H1 (cell line): ENCODE measurements at regions not wholly inside any gene's neighbourhood (a gene's known extent, or its start where the extent isn't known, plus 50 kb on each side); places are given as distances from the start of the nearest gene placed in this dataset.
"Not testable (repeated sequence)": the region's sequence is repeated elsewhere in the genome, so short reads cannot be mapped to it uniquely, and the experiment has no call there.

ENCODE experiments used
- CTCF ChIA-PET: fragments of 300-600 bp; sonication (Branson Sonifier 250); formaldehyde crosslinking; loops from one replicate; lab custom pipeline; 2021; ENCODE audit not compliant: partially characterized antibody; lab: Charles Lee
- POLR2A ChIA-PET: fragments of 300-600 bp; sonication (Branson Sonifier 250); formaldehyde crosslinking; loops from one replicate; lab custom pipeline; 2021; ENCODE audit warnings: inconsistent platforms; ENCODE audit not compliant: partially characterized antibody; lab: Charles Lee
- DNase-seq, 2 experiments: peaks; one replicate each; pipeline versions ENCODE4 v3.0.0 to v3.0.0-alpha.2; 2010 to 2022; ENCODE audit warnings: low spot score in 2 of 2, low read depth in 1 of 2, mixed read lengths in 1 of 2
- FAIRE-seq: peaks from 2 replicates; lab custom pipeline; 2011; peaks lifted over from hg19 to GRCh38; lab: Jason Lieb, UNC
- H2AFZ ChIP-seq: 2 replicates; pipeline ENCODE4 v1.8.1; 2012; ENCODE audit warnings: low read length, inconsistent platforms
- H2AK5ac ChIP-seq: 2 replicates; pipeline ENCODE4 v1.6.1; 2013; ENCODE audit warnings: low read depth, low read length
- H2BK120ac ChIP-seq: replicated peaks from 2 replicates; pipeline ENCODE3; 2013; ENCODE audit warnings: low read depth, low read length, inconsistent platforms
- H2BK12ac ChIP-seq: 2 replicates; pipeline ENCODE4 v1.6.1; 2013; ENCODE audit warnings: low read depth, low read length
- H2BK15ac ChIP-seq: 2 replicates; pipeline ENCODE4 v1.6.1; 2013; ENCODE audit warnings: low read length
- H2BK20ac ChIP-seq: 2 replicates; pipeline ENCODE4 v1.6.1; 2013; ENCODE audit warnings: low read length
- H2BK5ac ChIP-seq: 2 replicates; pipeline ENCODE4 v1.6.1; 2013; ENCODE audit warnings: low read depth, low read length
- H3K14ac ChIP-seq: 2 replicates; pipeline ENCODE4 v1.6.1; 2013; ENCODE audit warnings: inconsistent platforms; ENCODE audit not compliant: insufficient read length
- H3K18ac ChIP-seq: 2 replicates; pipeline ENCODE4 v1.6.1; 2013; ENCODE audit warnings: low read length; ENCODE audit errors: extremely low read depth
- H3K23ac ChIP-seq: 2 replicates; pipeline ENCODE4 v1.6.1; 2013; ENCODE audit warnings: inconsistent platforms; ENCODE audit not compliant: insufficient read length
- H3K23me2 ChIP-seq: 2 replicates; pipeline ENCODE4 v1.6.1; 2013; ENCODE audit warnings: low read depth, low read length
- H3K27ac ChIP-seq: 2 replicates; pipeline ENCODE4 v1.6.1; 2011; ENCODE audit warnings: low read depth, low read length, inconsistent platforms
- H3K27me3 ChIP-seq, 4 experiments: replicated peaks in 1 of 4; 1 replicate in 1 of 4; 2 replicates in 3 of 4; pipeline versions ENCODE4 v1.6.1 to v1.8.1; 2011 to 2013; ENCODE audit warnings: low read length in 3 of 4, mild to moderate bottlenecking in 3 of 4, inconsistent platforms in 2 of 4, mixed read lengths in 2 of 4, moderate library complexity in 1 of 4; ENCODE audit not compliant: control insufficient read depth in 3 of 4, insufficient read depth in 3 of 4; ENCODE audit errors: extremely low read depth in 1 of 4
- H3K36me3 ChIP-seq, 4 experiments: 2 replicates each; pipeline versions ENCODE4 v1.6.1 to v1.8.1; 2011 to 2013; ENCODE audit warnings: mild to moderate bottlenecking in 4 of 4, low read length in 3 of 4, moderate library complexity in 2 of 4, control low read depth in 1 of 4, inconsistent platforms in 1 of 4; ENCODE audit not compliant: insufficient read depth in 4 of 4, control insufficient read depth in 2 of 4
- H3K4ac ChIP-seq: replicated peaks from 2 replicates; pipeline ENCODE3; 2013; ENCODE audit warnings: low read length, low read depth, mixed read lengths, inconsistent platforms; ENCODE audit not compliant: insufficient read length
- H3K4me1 ChIP-seq, 4 experiments: replicated peaks in 1 of 4; 1 replicate in 1 of 4; 2 replicates in 3 of 4; pipeline versions ENCODE4 v1.6.1 to v1.8.1; 2011 to 2013; ENCODE audit warnings: low read length in 3 of 4, inconsistent platforms in 2 of 4, mixed read lengths in 1 of 4; ENCODE audit not compliant: insufficient read depth in 4 of 4, control insufficient read depth in 3 of 4
- H3K4me2 ChIP-seq, 2 experiments: 2 replicates each; pipeline versions ENCODE4 v1.6.1 to v1.8.1; 2011 to 2013; ENCODE audit warnings: low read depth in 2 of 2, low read length in 2 of 2, control low read depth in 1 of 2, inconsistent platforms in 1 of 2, mild to moderate bottlenecking in 1 of 2; ENCODE audit not compliant: insufficient read depth in 1 of 2
- H3K4me3 ChIP-seq, 4 experiments: fragments of 200-600, 300-600 bp in 1 of 4; sonication (generic), shearing (Covaris generic), sonication (Bioruptor Twin) in 1 of 4; 2 replicates each; pipeline versions ENCODE4 v1.5.1 to v1.8.1; 2011 to 2016; ENCODE audit warnings: low read length in 4 of 4, low read depth in 3 of 4, control low read depth in 2 of 4, inconsistent platforms in 2 of 4, mild to moderate bottlenecking in 2 of 4, mixed read lengths in 1 of 4, moderate library complexity in 1 of 4; ENCODE audit not compliant: insufficient read depth in 2 of 4; ENCODE audit errors: extremely low read depth in 1 of 4
- H3K56ac ChIP-seq: replicated peaks from 2 replicates; pipeline ENCODE3; 2013; ENCODE audit warnings: low read depth, mild to moderate bottlenecking, mixed read lengths, low read length, inconsistent platforms; ENCODE audit not compliant: insufficient read length
- H3K79me1 ChIP-seq: 2 replicates; pipeline ENCODE4 v1.6.1; 2013; ENCODE audit warnings: low read depth, low read length, control low read depth
- H3K79me2 ChIP-seq, 2 experiments: 2 replicates each; pipeline versions ENCODE4 v1.6.1 to v1.8.1; 2012 to 2013; ENCODE audit warnings: low read length in 2 of 2, mild to moderate bottlenecking in 2 of 2, inconsistent platforms in 1 of 2; ENCODE audit not compliant: insufficient read depth in 2 of 2, control insufficient read depth in 1 of 2
- H3K9ac ChIP-seq, 4 experiments: replicated peaks in 1 of 4; 1 replicate in 1 of 4; 2 replicates in 3 of 4; pipeline versions ENCODE4 v1.6.1 to v1.8.1; 2011 to 2013; ENCODE audit warnings: low read depth in 3 of 4, low read length in 3 of 4, control low read depth in 2 of 4, mild to moderate bottlenecking in 2 of 4, moderate library complexity in 2 of 4, inconsistent platforms in 1 of 4; ENCODE audit errors: extremely low read depth in 1 of 4
- H3K9me3 ChIP-seq, 2 experiments: 2 replicates each; pipeline versions ENCODE4 v1.6.1 to v1.8.1; 2012 to 2013; ENCODE audit warnings: mild to moderate bottlenecking in 2 of 2, moderate library complexity in 2 of 2, control low read depth in 1 of 2, inconsistent platforms in 1 of 2, low read depth in 1 of 2, low read length in 1 of 2, mixed read lengths in 1 of 2; ENCODE audit not compliant: insufficient read depth in 2 of 2
- H4K20me1 ChIP-seq, 2 experiments: replicated peaks in 1 of 2; 2 replicates each; pipeline versions ENCODE3 to v1.8.1; 2011 to 2013; ENCODE audit warnings: inconsistent platforms in 2 of 2, low read length in 2 of 2, mild to moderate bottlenecking in 1 of 2; ENCODE audit not compliant: insufficient read depth in 2 of 2, control insufficient read depth in 1 of 2
- H4K5ac ChIP-seq: 2 replicates; pipeline ENCODE4 v1.6.1; 2013; ENCODE audit warnings: low read length, low read depth, mixed read lengths, inconsistent platforms; ENCODE audit not compliant: insufficient read length
- H4K8ac ChIP-seq: 2 replicates; pipeline ENCODE4 v1.8.0; 2013; ENCODE audit warnings: mild to moderate bottlenecking, moderate library complexity, low read length, inconsistent platforms; ENCODE audit not compliant: insufficient read depth; ENCODE audit errors: extremely low read depth
- H4K91ac ChIP-seq: replicated peaks from 2 replicates; pipeline ENCODE3; 2013; ENCODE audit warnings: low read length, mixed read lengths, inconsistent platforms; ENCODE audit not compliant: insufficient read length
- WGBS, 2 experiments: shearing (Covaris generic) in 1 of 2; methylation state at CpG; one replicate each; pipeline versions ENCODE4 v1.1.6 to v1.1.7; 2013 to 2015; ENCODE audit warnings: low lambda C conversion rate in 2 of 2, mixed read lengths in 2 of 2, inconsistent platforms in 1 of 2, low coverage in 1 of 2, missing lambda C conversion rate in 1 of 2; ENCODE audit not compliant: insufficient replicate concordance in 2 of 2, insufficient coverage in 1 of 2, insufficient read length in 1 of 2; ENCODE audit errors: extremely low coverage in 1 of 2, missing lambda C conversion rate in 1 of 2; 5-methylcytosine and 5-hydroxymethylcytosine counted together

- POLR2A ChIA-PET, H3K4me2 ChIP-seq, H4K8ac ChIP-seq, H3K56ac ChIP-seq, H3K27me3 ChIP-seq, H3K79me1 ChIP-seq, H3K18ac ChIP-seq, H4K91ac ChIP-seq, H4K5ac ChIP-seq, H2AK5ac ChIP-seq, H4K20me1 ChIP-seq, H3K36me3 ChIP-seq, DNase-seq, H2BK5ac ChIP-seq, FAIRE-seq, H3K4ac ChIP-seq, H2BK120ac ChIP-seq, H3K27ac ChIP-seq, CTCF ChIA-PET, H3K9me3 ChIP-seq, H2BK20ac ChIP-seq, H3K4me1 ChIP-seq, H3K4me3 ChIP-seq, H3K23me2 ChIP-seq, H3K79me2 ChIP-seq, H2BK12ac ChIP-seq, H2AFZ ChIP-seq, H2BK15ac ChIP-seq, H3K9ac ChIP-seq, H3K14ac ChIP-seq, H3K23ac ChIP-seq: not testable (repeated sequence)
- WGBS, 2 experiments = 96% methylated on average over 23 of the region's 23 CpGs; no CpG with 5 or more reads in 1 of the 2 experiments
Measured at GRCh38 chr9:118695249-118695648, 674.0 kb downstream of the BRINP1 start.
